ENCODE measurements at regions not wholly inside any gene's neighbourhood (a gene's known extent, or its start where the extent isn't known, plus 50 kb on each side); places are given as distances from the start of the nearest gene placed in this dataset.

DNA sequence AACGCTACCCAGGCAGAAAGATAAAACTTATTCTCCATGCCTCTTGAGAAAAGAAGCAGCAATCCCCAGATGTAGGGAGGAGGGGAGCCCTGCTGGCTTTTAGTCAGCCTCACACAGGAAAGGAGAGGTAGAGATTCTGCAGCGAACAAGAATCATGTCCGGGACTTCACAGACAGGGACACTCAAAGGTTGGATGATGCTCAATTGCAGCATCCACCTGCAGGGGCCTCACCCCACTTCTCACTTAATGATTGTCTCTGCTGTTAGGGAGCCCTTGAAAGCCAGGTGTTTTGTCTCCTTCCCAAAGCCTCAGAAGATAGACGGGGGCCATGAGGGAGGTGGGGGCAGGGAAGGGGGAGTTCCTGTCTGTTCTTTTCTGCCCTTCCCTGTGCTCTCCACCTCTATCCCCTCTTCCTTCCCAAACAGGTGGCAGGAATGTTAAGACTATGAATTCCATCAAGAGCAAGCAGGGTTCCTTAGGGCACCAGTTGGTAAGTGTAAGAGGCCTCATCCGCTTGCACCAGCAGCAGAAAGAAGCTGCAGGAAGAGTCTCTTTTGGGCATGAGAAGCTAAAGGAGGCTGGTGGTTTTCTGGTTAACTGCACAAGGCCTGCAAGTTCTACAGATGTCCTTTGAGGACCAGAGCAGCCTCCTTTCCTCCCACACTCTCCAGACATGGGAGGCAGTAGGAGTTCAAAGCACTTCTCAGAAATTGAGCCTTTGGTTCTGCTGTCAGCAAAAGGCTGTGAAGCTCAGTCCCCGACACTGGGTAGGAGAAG, 154.7 kb upstream of the TNP1 start:
- Mint-ChIP-seq H3K9me3 (ENCODE audit: unreplicated experiment) (no peaks in the 10 kb centered on the region), H3K4me1 (ENCODE audit: unreplicated experiment) (no peaks in the 10 kb centered on the region), H3K27me3 (ENCODE audit: unreplicated experiment) (peaks cover 2% of the 10 kb centered on the region), H3K36me3 (ENCODE audit: low read depth, unreplicated experiment) (no peaks in the 10 kb centered on the region), H3K27ac (ENCODE audit: unreplicated experiment) (no peak overlapping the region), H3K4me3 (ENCODE audit: unreplicated experiment) (no peak overlapping the region)
- DNase-seq (ENCODE audit: low spot score): no peak
- TF ChIP-seq, protein P1, sequence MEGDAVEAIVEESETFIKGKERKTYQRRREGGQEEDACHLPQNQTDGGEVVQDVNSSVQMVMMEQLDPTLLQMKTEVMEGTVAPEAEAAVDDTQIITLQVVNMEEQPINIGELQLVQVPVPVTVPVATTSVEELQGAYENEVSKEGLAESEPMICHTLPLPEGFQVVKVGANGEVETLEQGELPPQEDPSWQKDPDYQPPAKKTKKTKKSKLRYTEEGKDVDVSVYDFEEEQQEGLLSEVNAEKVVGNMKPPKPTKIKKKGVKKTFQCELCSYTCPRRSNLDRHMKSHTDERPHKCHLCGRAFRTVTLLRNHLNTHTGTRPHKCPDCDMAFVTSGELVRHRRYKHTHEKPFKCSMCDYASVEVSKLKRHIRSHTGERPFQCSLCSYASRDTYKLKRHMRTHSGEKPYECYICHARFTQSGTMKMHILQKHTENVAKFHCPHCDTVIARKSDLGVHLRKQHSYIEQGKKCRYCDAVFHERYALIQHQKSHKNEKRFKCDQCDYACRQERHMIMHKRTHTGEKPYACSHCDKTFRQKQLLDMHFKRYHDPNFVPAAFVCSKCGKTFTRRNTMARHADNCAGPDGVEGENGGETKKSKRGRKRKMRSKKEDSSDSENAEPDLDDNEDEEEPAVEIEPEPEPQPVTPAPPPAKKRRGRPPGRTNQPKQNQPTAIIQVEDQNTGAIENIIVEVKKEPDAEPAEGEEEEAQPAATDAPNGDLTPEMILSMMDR (IDR thresholded peaks at IDR 0.05; ENCODE audit: unreplicated experiment): no peak

GRCh38 chr2:217013926-217014325, 154.1 kb upstream of the TNP1 start:
- peaks cover 2% of the 10 kb centered on the region for H3K27me3 Mint-ChIP-seq (ENCODE audit: unreplicated experiment)

DNA sequence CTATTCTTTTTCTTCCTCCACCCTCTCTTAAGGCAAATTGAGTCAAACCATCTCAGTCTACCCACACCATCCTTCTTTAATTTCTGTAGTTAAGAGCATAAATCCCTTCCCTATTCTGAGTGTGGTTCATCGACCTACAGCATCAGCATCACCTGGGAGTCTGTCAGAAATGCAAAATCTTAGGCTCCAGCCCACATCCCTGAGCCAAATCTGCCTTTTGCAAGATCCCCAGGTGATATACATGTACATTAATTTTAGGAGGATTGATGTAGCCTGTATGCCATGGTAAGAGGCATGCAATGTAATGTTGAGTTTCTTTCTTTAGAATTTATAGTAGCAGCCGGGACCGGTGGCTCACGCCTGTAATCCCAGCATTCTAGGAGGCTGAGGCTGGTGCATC, 151.7 kb upstream of the TNP1 start:
- TF ChIP-seq, protein P1 (IDR thresholded peaks at IDR 0.05; ENCODE audit: unreplicated experiment): no peak
- Mint-ChIP-seq H3K27me3 (ENCODE audit: unreplicated experiment) (peaks cover 3% of the 10 kb centered on the region), H3K36me3 (ENCODE audit: low read depth, unreplicated experiment) (no peaks in the 10 kb centered on the region), H3K4me1 (ENCODE audit: unreplicated experiment) (no peaks in the 10 kb centered on the region), H3K9me3 (ENCODE audit: unreplicated experiment) (no peaks in the 10 kb centered on the region), H3K27ac (ENCODE audit: unreplicated experiment) (no peak overlapping the region), H3K4me3 (ENCODE audit: unreplicated experiment) (no peak overlapping the region)
- no peak for DNase-seq (ENCODE audit: low spot score)

More at GRCh38 chr2:217013926-217014325, 154.1 kb upstream of the TNP1 start:
- Mint-ChIP-seq H3K36me3 (ENCODE audit: low read depth, unreplicated experiment) (no peaks in the 10 kb centered on the region), H3K27ac (ENCODE audit: unreplicated experiment) (no peak overlapping the region), H3K4me3 (ENCODE audit: unreplicated experiment) (no peak overlapping the region), H3K9me3 (ENCODE audit: unreplicated experiment) (no peaks in the 10 kb centered on the region), H3K4me1 (ENCODE audit: unreplicated experiment) (no peaks in the 10 kb centered on the region)
- TF ChIP-seq, protein P1 (IDR thresholded peaks at IDR 0.05; ENCODE audit: unreplicated experiment): no peak
- DNase-seq (ENCODE audit: low spot score): no peak

DNA sequence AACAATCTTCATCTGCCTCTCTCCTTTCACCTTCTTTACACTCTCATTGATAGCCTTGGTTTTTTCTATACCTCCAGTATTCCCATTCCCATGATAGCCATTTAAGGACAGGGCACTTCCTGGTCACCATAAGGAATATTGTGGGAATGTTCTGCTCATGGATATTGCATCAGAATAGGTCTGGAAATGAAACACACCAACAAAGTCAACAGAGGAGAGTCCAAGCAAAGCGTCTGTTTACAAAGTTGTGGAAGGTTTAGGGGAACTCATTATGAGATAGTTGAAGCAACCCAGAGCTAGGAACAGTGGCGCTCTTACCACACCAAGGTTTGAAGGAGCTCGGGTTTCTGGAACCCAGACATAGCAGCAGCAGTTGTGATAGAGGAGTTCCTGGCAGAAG, 150.3 kb upstream of the TNP1 start:
- DNase-seq (ENCODE audit: low spot score): no peak
- Mint-ChIP-seq H3K36me3 (ENCODE audit: low read depth, unreplicated experiment) (no peaks in the 10 kb centered on the region), H3K4me1 (ENCODE audit: unreplicated experiment) (no peaks in the 10 kb centered on the region), H3K4me3 (ENCODE audit: unreplicated experiment) (no peak overlapping the region), H3K9me3 (ENCODE audit: unreplicated experiment) (no peaks in the 10 kb centered on the region), H3K27me3 (ENCODE audit: unreplicated experiment) (peaks cover 3% of the 10 kb centered on the region), H3K27ac (ENCODE audit: unreplicated experiment) (no peak overlapping the region)
- TF ChIP-seq, protein P1 (IDR thresholded peaks at IDR 0.05; ENCODE audit: unreplicated experiment): no peak

DNA sequence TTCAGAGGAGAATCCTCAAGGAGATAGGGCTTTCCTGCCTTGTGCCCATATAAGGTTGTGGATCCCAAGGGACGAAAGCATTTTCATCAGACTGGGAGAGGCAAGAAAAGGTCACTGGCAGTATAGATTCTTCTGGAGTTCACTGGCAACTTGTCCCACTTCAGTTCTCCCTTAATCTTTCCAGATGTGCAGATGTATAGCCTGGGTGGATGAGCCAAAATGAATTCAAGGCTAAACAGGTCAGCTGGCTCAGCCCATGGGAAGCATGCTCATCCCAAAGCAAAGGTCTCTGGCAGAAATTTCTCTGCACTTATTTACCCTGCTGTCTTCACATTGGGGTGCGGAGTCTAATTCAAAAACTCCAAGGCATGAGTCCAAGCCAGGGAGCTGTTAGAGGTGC, 148.9 kb upstream of the TNP1 start:
- no peaks in the 10 kb centered on the region for H3K36me3 Mint-ChIP-seq (ENCODE audit: low read depth, unreplicated experiment)
- peaks cover 2% of the 10 kb centered on the region for H3K27me3 Mint-ChIP-seq (ENCODE audit: unreplicated experiment)
- no peak for DNase-seq (ENCODE audit: low spot score)
- TF ChIP-seq, protein P1 (IDR thresholded peaks at IDR 0.05; ENCODE audit: unreplicated experiment): no peak
- H3K9me3 Mint-ChIP-seq (ENCODE audit: unreplicated experiment): no peaks in the 10 kb centered on the region
- no peaks in the 10 kb centered on the region for H3K4me1 Mint-ChIP-seq (ENCODE audit: unreplicated experiment)
- no peak overlapping the region for H3K27ac Mint-ChIP-seq (ENCODE audit: unreplicated experiment)
- H3K4me3 Mint-ChIP-seq (ENCODE audit: unreplicated experiment): no peak overlapping the region
